WTC11 (cell line): ENCODE measurements at regions not wholly inside any gene's neighbourhood (a gene's known extent, or its start where the extent isn't known, plus 50 kb on each side); places are given as distances from the start of the nearest gene placed in this dataset.

Experiments
- TF ChIP-seq, protein P1 (sequence below): sonication (generic); formaldehyde crosslinking; IDR thresholded peaks from 2 replicates; pipeline ENCODE4 v1.8.1; 2022; ENCODE audit warnings: mild to moderate bottlenecking, moderate library complexity, missing genetic modification reagents
- TF ChIP-seq, protein P2 (sequence below): sonication (generic); formaldehyde crosslinking; IDR thresholded peaks from 2 replicates; pipeline ENCODE4 v1.8.1; 2023; ENCODE audit warnings: mild to moderate bottlenecking, missing genetic modification reagents, moderate library complexity
- TF ChIP-seq, protein P3 (sequence below): sonication (generic); formaldehyde crosslinking; IDR thresholded peaks from 2 replicates; pipeline ENCODE4 v1.8.0; 2022; ENCODE audit warnings: mild to moderate bottlenecking, missing genetic modification reagents
- TF ChIP-seq, protein P4 (sequence below): fragments of 200-600 bp; IDR thresholded peaks from 2 replicates; pipeline ENCODE4 v1.8.0; 2022; ENCODE audit warnings: antibody characterized with exemption

DNA sequence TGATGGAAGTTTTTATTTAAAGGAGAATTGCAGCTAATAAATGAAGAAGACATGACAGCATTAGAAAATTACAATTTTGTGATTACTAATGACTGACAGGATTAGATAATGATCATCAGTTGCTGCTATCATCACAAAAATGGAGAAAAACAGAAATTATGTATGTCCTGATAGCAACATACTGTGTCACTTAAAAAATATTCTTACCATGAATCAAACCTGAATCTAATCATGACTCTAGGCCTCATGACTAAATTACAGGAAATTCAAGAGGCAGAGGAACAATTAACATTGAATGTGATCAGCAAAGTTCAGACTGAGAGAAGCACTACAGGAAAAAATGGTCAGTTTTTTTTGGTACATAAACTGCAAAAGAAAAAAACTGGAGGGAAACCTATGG lies 147.8 kb downstream of the PMAIP1 start:
- TF ChIP-seq, protein P1, sequence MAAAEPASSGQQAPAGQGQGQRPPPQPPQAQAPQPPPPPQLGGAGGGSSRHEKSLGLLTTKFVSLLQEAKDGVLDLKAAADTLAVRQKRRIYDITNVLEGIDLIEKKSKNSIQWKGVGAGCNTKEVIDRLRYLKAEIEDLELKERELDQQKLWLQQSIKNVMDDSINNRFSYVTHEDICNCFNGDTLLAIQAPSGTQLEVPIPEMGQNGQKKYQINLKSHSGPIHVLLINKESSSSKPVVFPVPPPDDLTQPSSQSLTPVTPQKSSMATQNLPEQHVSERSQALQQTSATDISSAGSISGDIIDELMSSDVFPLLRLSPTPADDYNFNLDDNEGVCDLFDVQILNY (CRISPR knock-in tag) = no peak
- TF ChIP-seq, protein P2, sequence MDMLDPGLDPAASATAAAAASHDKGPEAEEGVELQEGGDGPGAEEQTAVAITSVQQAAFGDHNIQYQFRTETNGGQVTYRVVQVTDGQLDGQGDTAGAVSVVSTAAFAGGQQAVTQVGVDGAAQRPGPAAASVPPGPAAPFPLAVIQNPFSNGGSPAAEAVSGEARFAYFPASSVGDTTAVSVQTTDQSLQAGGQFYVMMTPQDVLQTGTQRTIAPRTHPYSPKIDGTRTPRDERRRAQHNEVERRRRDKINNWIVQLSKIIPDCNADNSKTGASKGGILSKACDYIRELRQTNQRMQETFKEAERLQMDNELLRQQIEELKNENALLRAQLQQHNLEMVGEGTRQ (CRISPR knock-in tag) = no peak
- TF ChIP-seq, protein P3, sequence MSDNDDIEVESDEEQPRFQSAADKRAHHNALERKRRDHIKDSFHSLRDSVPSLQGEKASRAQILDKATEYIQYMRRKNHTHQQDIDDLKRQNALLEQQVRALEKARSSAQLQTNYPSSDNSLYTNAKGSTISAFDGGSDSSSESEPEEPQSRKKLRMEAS (CRISPR knock-in tag) = no peak
- TF ChIP-seq, protein P4, sequence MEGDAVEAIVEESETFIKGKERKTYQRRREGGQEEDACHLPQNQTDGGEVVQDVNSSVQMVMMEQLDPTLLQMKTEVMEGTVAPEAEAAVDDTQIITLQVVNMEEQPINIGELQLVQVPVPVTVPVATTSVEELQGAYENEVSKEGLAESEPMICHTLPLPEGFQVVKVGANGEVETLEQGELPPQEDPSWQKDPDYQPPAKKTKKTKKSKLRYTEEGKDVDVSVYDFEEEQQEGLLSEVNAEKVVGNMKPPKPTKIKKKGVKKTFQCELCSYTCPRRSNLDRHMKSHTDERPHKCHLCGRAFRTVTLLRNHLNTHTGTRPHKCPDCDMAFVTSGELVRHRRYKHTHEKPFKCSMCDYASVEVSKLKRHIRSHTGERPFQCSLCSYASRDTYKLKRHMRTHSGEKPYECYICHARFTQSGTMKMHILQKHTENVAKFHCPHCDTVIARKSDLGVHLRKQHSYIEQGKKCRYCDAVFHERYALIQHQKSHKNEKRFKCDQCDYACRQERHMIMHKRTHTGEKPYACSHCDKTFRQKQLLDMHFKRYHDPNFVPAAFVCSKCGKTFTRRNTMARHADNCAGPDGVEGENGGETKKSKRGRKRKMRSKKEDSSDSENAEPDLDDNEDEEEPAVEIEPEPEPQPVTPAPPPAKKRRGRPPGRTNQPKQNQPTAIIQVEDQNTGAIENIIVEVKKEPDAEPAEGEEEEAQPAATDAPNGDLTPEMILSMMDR = no peak
